ENCODE measurements at regions not wholly inside any gene's neighbourhood (a gene's known extent, or its start where the extent isn't known, plus 50 kb on each side); places are given as distances from the start of the nearest gene placed in this dataset.

GRCh38 chr1:30386156-30386926 lies 337.0 kb downstream of the MATN1 start:
- FAIRE-seq (no peak), DNase-seq (ENCODE audit: insufficient read length, low spot score) (no peak)

- DNase-seq (ENCODE audit: insufficient read length, low spot score) (no peak), FAIRE-seq (no peak)
These were observed 338.0 kb downstream of the MATN1 start for GRCh38 chr1:30385246-30385995.

- DNase-seq (ENCODE audit: insufficient read length, low spot score) (no peak), FAIRE-seq (no peak)
These were observed 338.8 kb downstream of the MATN1 start for GRCh38 chr1:30384286-30385245.

- FAIRE-seq (no peak), DNase-seq (ENCODE audit: insufficient read length, low spot score) (no peak)
These were observed 340.1 kb downstream of the MATN1 start for GRCh38 chr1:30383221-30383711.

GRCh38 chr1:30382496-30382895 lies 340.9 kb downstream of the MATN1 start:
- FAIRE-seq (no peak), DNase-seq (ENCODE audit: insufficient read length, low spot score) (no peak)

- FAIRE-seq (no peak), DNase-seq (ENCODE audit: insufficient read length, low spot score) (no peak)
These were observed 341.6 kb downstream of the MATN1 start for GRCh38 chr1:30381671-30382365.

GRCh38 chr1:30381266-30381665 lies 342.1 kb downstream of the MATN1 start:
- FAIRE-seq = no peak

GRCh38 chr1:30380625-30380984 lies 342.8 kb downstream of the MATN1 start:
- FAIRE-seq = no peak

More at GRCh38 chr1:30381266-30381665, 342.1 kb downstream of the MATN1 start:
- DNase-seq (ENCODE audit: insufficient read length, low spot score) = no peak

GRCh38 chr1:30379684-30380624 lies 343.4 kb downstream of the MATN1 start:
- FAIRE-seq = peak; percentile 13
- DNase-seq (ENCODE audit: insufficient read length, low spot score) = peak; percentile 79

More at GRCh38 chr1:30380625-30380984, 342.8 kb downstream of the MATN1 start:
- no peak for DNase-seq (ENCODE audit: insufficient read length, low spot score)

- DNase-seq (ENCODE audit: insufficient read length, low spot score) = no peak
- FAIRE-seq = no peak
These were observed 344.3 kb downstream of the MATN1 start for GRCh38 chr1:30378991-30379581.

- no peak for FAIRE-seq
- no peak for DNase-seq (ENCODE audit: insufficient read length, low spot score)
These were observed 345.3 kb downstream of the MATN1 start for GRCh38 chr1:30378003-30378596.

- no peak for FAIRE-seq
- no peak for DNase-seq (ENCODE audit: insufficient read length, low spot score)
These were observed 346.0 kb downstream of the MATN1 start for GRCh38 chr1:30377230-30378002.

- FAIRE-seq (no peak), DNase-seq (ENCODE audit: insufficient read length, low spot score) (no peak)
These were observed 347.2 kb downstream of the MATN1 start for GRCh38 chr1:30376054-30376697.

GRCh38 chr1:30375156-30375555 lies 348.2 kb downstream of the MATN1 start:
- FAIRE-seq (no peak), DNase-seq (ENCODE audit: insufficient read length, low spot score) (no peak)

GRCh38 chr1:30374400-30375070 lies 348.9 kb downstream of the MATN1 start:
- no peak for FAIRE-seq
- no peak for DNase-seq (ENCODE audit: insufficient read length, low spot score)
